ENCODE measurements at regions not wholly inside any gene's neighbourhood (a gene's known extent, or its start where the extent isn't known, plus 50 kb on each side); places are given as distances from the start of the nearest gene placed in this dataset.

GRCh38 chr6:111958534-111958933 lies 85.3 kb upstream of the FYN start:
- no peak for DNase-seq (ENCODE audit: low spot score)

GRCh38 chr6:111959766-111960165 lies 86.5 kb upstream of the FYN start:
- no peak for DNase-seq (ENCODE audit: low spot score)

- DNase-seq (ENCODE audit: low spot score) = no peak
Measured at GRCh38 chr6:111967131-111967530, 86.8 kb upstream of the CCN6 start.

- DNase-seq (ENCODE audit: low spot score) = no peak
Measured at GRCh38 chr6:111970426-111970825, 83.5 kb upstream of the CCN6 start.

GRCh38 chr6:111971181-111971841 lies 82.6 kb upstream of the CCN6 start:
- no peak for DNase-seq (ENCODE audit: low spot score)

GRCh38 chr6:111971866-111972532 lies 81.9 kb upstream of the CCN6 start:
- DNase-seq (ENCODE audit: low spot score) = no peak

GRCh38 chr6:111972745-111973117 lies 81.2 kb upstream of the CCN6 start:
- no peak for DNase-seq (ENCODE audit: low spot score)

GRCh38 chr6:111973118-111973761 lies 80.7 kb upstream of the CCN6 start:
- DNase-seq (ENCODE audit: low spot score) = no peak

GRCh38 chr6:111973927-111974639 lies 79.8 kb upstream of the CCN6 start:
- no peak for DNase-seq (ENCODE audit: low spot score)

GRCh38 chr6:111975466-111975865 lies 78.4 kb upstream of the CCN6 start:
- no peak for DNase-seq (ENCODE audit: low spot score)

GRCh38 chr6:111976139-111976538 lies 77.8 kb upstream of the CCN6 start:
- no peak for DNase-seq (ENCODE audit: low spot score)

GRCh38 chr6:111978532-111979149 lies 75.3 kb upstream of the CCN6 start:
- DNase-seq (ENCODE audit: low spot score) = no peak

- DNase-seq (ENCODE audit: low spot score) = no peak
Measured at GRCh38 chr6:111979633-111980032, 74.3 kb upstream of the CCN6 start.

- no peak for DNase-seq (ENCODE audit: low spot score)
Measured at GRCh38 chr6:111980143-111980542, 73.8 kb upstream of the CCN6 start.

- no peak for DNase-seq (ENCODE audit: low spot score)
Measured at GRCh38 chr6:111980971-111981840, 72.7 kb upstream of the CCN6 start.

GRCh38 chr6:111982681-111983080 lies 71.2 kb upstream of the CCN6 start:
- DNase-seq (ENCODE audit: low spot score) = no peak

GRCh38 chr6:111983193-111983592 lies 70.7 kb upstream of the CCN6 start:
- no peak for DNase-seq (ENCODE audit: low spot score)

- no peak for DNase-seq (ENCODE audit: low spot score)
Measured at GRCh38 chr6:111984081-111984480, 69.8 kb upstream of the CCN6 start.

GRCh38 chr6:111984516-111985201 lies 69.2 kb upstream of the CCN6 start:
- DNase-seq (ENCODE audit: low spot score) = no peak

GRCh38 chr6:111985202-111985731 lies 68.6 kb upstream of the CCN6 start:
- DNase-seq (ENCODE audit: low spot score) = no peak

- DNase-seq (ENCODE audit: low spot score) = no peak
Measured at GRCh38 chr6:111986651-111987050, 67.3 kb upstream of the CCN6 start.
